ENCODE measurements at regions not wholly inside any gene's neighbourhood (a gene's known extent, or its start where the extent isn't known, plus 50 kb on each side); places are given as distances from the start of the nearest gene placed in this dataset.

- in situ Hi-C loops (cut with MboI; ENCODE audit: low sequenced_read_pairs) = no loop called here
- Histone ChIP-seq H3K27me3 (ENCODE audit: low read depth) (no peaks in the 10 kb centered on the region), H3K9me3 (no peaks in the 10 kb centered on the region), H3K4me1 (no peaks in the 10 kb centered on the region), H3K36me3 (replicated peaks) (no peaks in the 10 kb centered on the region), H3K4me3 (no peak overlapping the region)
- DNase-seq (ENCODE audit: low spot score in 2 of 2) = no peak
Observed at GRCh38 chr7:109772161-109772560, 1202.5 kb downstream of the DNAJB9 start.

- in situ Hi-C loops (cut with MboI; ENCODE audit: low sequenced_read_pairs) = no loop called here
- no peak overlapping the region for H3K4me3 ChIP-seq
- no peak for DNase-seq (ENCODE audit: low spot score in 2 of 2)
- no peaks in the 10 kb centered on the region for H3K36me3 ChIP-seq (replicated peaks)
- H3K27me3 ChIP-seq (ENCODE audit: low read depth) = no peaks in the 10 kb centered on the region
- no peaks in the 10 kb centered on the region for H3K4me1 ChIP-seq
- H3K9me3 ChIP-seq = no peaks in the 10 kb centered on the region
Observed at GRCh38 chr7:109782806-109783205, 1213.1 kb downstream of the DNAJB9 start.

- H3K9me3 ChIP-seq = no peaks in the 10 kb centered on the region
- no peaks in the 10 kb centered on the region for H3K27me3 ChIP-seq (ENCODE audit: low read depth)
- no peaks in the 10 kb centered on the region for H3K36me3 ChIP-seq (replicated peaks)
- H3K4me1 ChIP-seq = no peaks in the 10 kb centered on the region
- no peak overlapping the region for H3K4me3 ChIP-seq
- in situ Hi-C loops (cut with MboI; ENCODE audit: low sequenced_read_pairs) = no loop called here
- DNase-seq (ENCODE audit: low spot score in 2 of 2) = no peak
Observed at GRCh38 chr7:109806548-109806947, 1236.9 kb downstream of the DNAJB9 start.

GRCh38 chr7:109821156-109821555 lies 1251.5 kb downstream of the DNAJB9 start:
- in situ Hi-C loops (cut with MboI; ENCODE audit: low sequenced_read_pairs) = no loop called here
- H3K4me1 ChIP-seq = no peaks in the 10 kb centered on the region
- no peaks in the 10 kb centered on the region for H3K9me3 ChIP-seq
- no peak for DNase-seq (ENCODE audit: low spot score in 2 of 2)
- no peak overlapping the region for H3K4me3 ChIP-seq
- no peaks in the 10 kb centered on the region for H3K27me3 ChIP-seq (ENCODE audit: low read depth)
- no peaks in the 10 kb centered on the region for H3K36me3 ChIP-seq (replicated peaks)

- in situ Hi-C loops (cut with MboI; ENCODE audit: low sequenced_read_pairs) = no loop called here
- no peaks in the 10 kb centered on the region for H3K4me1 ChIP-seq
Observed at GRCh38 chr7:109834851-109835250, 1256.1 kb upstream of the LRRN3 start.

GRCh38 chr7:109835577-109835976 lies 1255.3 kb upstream of the LRRN3 start:
- no peak for DNase-seq (ENCODE audit: low spot score in 2 of 2)
- in situ Hi-C loops (cut with MboI; ENCODE audit: low sequenced_read_pairs) = no loop called here
- Histone ChIP-seq H3K4me3 (no peak overlapping the region), H3K36me3 (replicated peaks) (no peaks in the 10 kb centered on the region), H3K4me1 (no peaks in the 10 kb centered on the region), H3K27me3 (ENCODE audit: low read depth) (no peaks in the 10 kb centered on the region), H3K9me3 (no peaks in the 10 kb centered on the region)

More at GRCh38 chr7:109834851-109835250, 1256.1 kb upstream of the LRRN3 start:
- DNase-seq (ENCODE audit: low spot score in 2 of 2) = no peak
- H3K9me3 ChIP-seq = no peaks in the 10 kb centered on the region
- H3K27me3 ChIP-seq (ENCODE audit: low read depth) = no peaks in the 10 kb centered on the region
- H3K4me3 ChIP-seq = no peak overlapping the region
- no peaks in the 10 kb centered on the region for H3K36me3 ChIP-seq (replicated peaks)

GRCh38 chr7:109836016-109836415 lies 1254.9 kb upstream of the LRRN3 start:
- Histone ChIP-seq H3K4me3 (no peak overlapping the region), H3K9me3 (no peaks in the 10 kb centered on the region)
- in situ Hi-C loops (cut with MboI; ENCODE audit: low sequenced_read_pairs) = no loop called here

GRCh38 chr7:109842386-109842785 lies 1248.5 kb upstream of the LRRN3 start:
- Histone ChIP-seq H3K4me1 (peaks cover 6% of the 10 kb centered on the region; the same call in 1 of the 2 replicates), H3K9me3 (no peaks in the 10 kb centered on the region), H3K36me3 (replicated peaks) (no peaks in the 10 kb centered on the region), H3K4me3 (no peak overlapping the region), H3K27me3 (ENCODE audit: low read depth) (no peaks in the 10 kb centered on the region)
- in situ Hi-C loops (cut with MboI; ENCODE audit: low sequenced_read_pairs) = no loop called here
- no peak for DNase-seq (ENCODE audit: low spot score in 2 of 2)

More at GRCh38 chr7:109836016-109836415, 1254.9 kb upstream of the LRRN3 start:
- H3K27me3 ChIP-seq (ENCODE audit: low read depth) = no peaks in the 10 kb centered on the region
- no peak for DNase-seq (ENCODE audit: low spot score in 2 of 2)
- H3K4me1 ChIP-seq = no peaks in the 10 kb centered on the region
- H3K36me3 ChIP-seq (replicated peaks) = no peaks in the 10 kb centered on the region

GRCh38 chr7:109844362-109844761 lies 1246.6 kb upstream of the LRRN3 start:
- in situ Hi-C loops (cut with MboI; ENCODE audit: low sequenced_read_pairs) = no loop called here
- H3K36me3 ChIP-seq (replicated peaks) = no peaks in the 10 kb centered on the region
- H3K9me3 ChIP-seq = no peaks in the 10 kb centered on the region
- peak; percentile 25 to 34 for DNase-seq (ENCODE audit: low spot score in 2 of 2)
- peaks cover 6% of the 10 kb centered on the region; the same call in 1 of the 2 replicates for H3K4me1 ChIP-seq
- H3K27me3 ChIP-seq (ENCODE audit: low read depth) = no peaks in the 10 kb centered on the region
- no peak overlapping the region for H3K4me3 ChIP-seq

- Histone ChIP-seq H3K4me1 (no peaks in the 10 kb centered on the region), H3K36me3 (replicated peaks) (no peaks in the 10 kb centered on the region), H3K9me3 (no peaks in the 10 kb centered on the region), H3K27me3 (ENCODE audit: low read depth) (no peaks in the 10 kb centered on the region), H3K4me3 (no peak overlapping the region)
- DNase-seq (ENCODE audit: low spot score in 2 of 2) = no peak
- in situ Hi-C loops (cut with MboI; ENCODE audit: low sequenced_read_pairs) = no loop called here
Observed at GRCh38 chr7:109864230-109864629, 1226.7 kb upstream of the LRRN3 start.

- Histone ChIP-seq H3K4me3 (no peak overlapping the region), H3K27me3 (ENCODE audit: low read depth) (no peaks in the 10 kb centered on the region), H3K36me3 (replicated peaks) (no peaks in the 10 kb centered on the region), H3K9me3 (no peaks in the 10 kb centered on the region), H3K4me1 (no peaks in the 10 kb centered on the region)
- in situ Hi-C loops (cut with MboI; ENCODE audit: low sequenced_read_pairs) = no loop called here
- no peak for DNase-seq (ENCODE audit: low spot score in 2 of 2)
Observed at GRCh38 chr7:109868215-109868860, 1222.6 kb upstream of the LRRN3 start.

- no peaks in the 10 kb centered on the region for H3K4me1 ChIP-seq
- no peak overlapping the region for H3K4me3 ChIP-seq
- no peaks in the 10 kb centered on the region for H3K27me3 ChIP-seq (ENCODE audit: low read depth)
- no peak for DNase-seq (ENCODE audit: low spot score in 2 of 2)
- in situ Hi-C loops (cut with MboI; ENCODE audit: low sequenced_read_pairs) = no loop called here
- no peaks in the 10 kb centered on the region for H3K9me3 ChIP-seq
- no peaks in the 10 kb centered on the region for H3K36me3 ChIP-seq (replicated peaks)
Observed at GRCh38 chr7:109873296-109873695, 1217.6 kb upstream of the LRRN3 start.

GRCh38 chr7:109879287-109879828 lies 1211.6 kb upstream of the LRRN3 start:
- in situ Hi-C loops (cut with MboI; ENCODE audit: low sequenced_read_pairs) = no loop called here
- Histone ChIP-seq H3K4me1 (peaks cover 20% of the 10 kb centered on the region), H3K9me3 (no peaks in the 10 kb centered on the region), H3K4me3 (no peak overlapping the region), H3K27me3 (ENCODE audit: low read depth) (no peaks in the 10 kb centered on the region), H3K36me3 (replicated peaks) (no peaks in the 10 kb centered on the region)
- DNase-seq (ENCODE audit: low spot score in 2 of 2) = peak; percentile 9 to 63

- no peak overlapping the region for H3K4me3 ChIP-seq
- DNase-seq (ENCODE audit: low spot score in 2 of 2) = no peak
- no peaks in the 10 kb centered on the region for H3K36me3 ChIP-seq (replicated peaks)
- in situ Hi-C loops (cut with MboI; ENCODE audit: low sequenced_read_pairs) = no loop called here
- peaks cover 8% of the 10 kb centered on the region for H3K4me1 ChIP-seq
- no peaks in the 10 kb centered on the region for H3K9me3 ChIP-seq
- no peaks in the 10 kb centered on the region for H3K27me3 ChIP-seq (ENCODE audit: low read depth)
Observed at GRCh38 chr7:109890622-109891021, 1200.3 kb upstream of the LRRN3 start.

GRCh38 chr7:109893231-109893630 lies 1197.7 kb upstream of the LRRN3 start:
- no peak overlapping the region for H3K4me3 ChIP-seq
- DNase-seq (ENCODE audit: low spot score in 2 of 2) = no peak
- H3K36me3 ChIP-seq (replicated peaks) = no peaks in the 10 kb centered on the region
- H3K4me1 ChIP-seq = peaks cover 5% of the 10 kb centered on the region
- H3K27me3 ChIP-seq (ENCODE audit: low read depth) = no peaks in the 10 kb centered on the region
- H3K9me3 ChIP-seq = no peaks in the 10 kb centered on the region
- in situ Hi-C loops (cut with MboI; ENCODE audit: low sequenced_read_pairs) = no loop called here
